GM20000 (cell line): ENCODE measurements at regions not wholly inside any gene's neighbourhood (a gene's known extent, or its start where the extent isn't known, plus 50 kb on each side); places are given as distances from the start of the nearest gene placed in this dataset.
"Not testable (repeated sequence)": the region's sequence is repeated elsewhere in the genome, so short reads cannot be mapped to it uniquely, and the experiment has no call there.

Experiments
- DNase-seq: peaks from one replicate; pipeline ENCODE4 v3.0.0; 2012; ENCODE audit warnings: low spot score
- CTCF ChIP-seq: IDR thresholded peaks from 2 replicates; pipeline ENCODE4 v1.5.1; 2012; ENCODE audit warnings: mild to moderate bottlenecking, control low read depth; ENCODE audit errors: extremely low read depth, missing control alignments

GRCh38 chr2:180246268-180246667, 239.2 kb upstream of the CWC22 start:
- no peak for DNase-seq
- no peak for TF ChIP-seq CTCF

DNA sequence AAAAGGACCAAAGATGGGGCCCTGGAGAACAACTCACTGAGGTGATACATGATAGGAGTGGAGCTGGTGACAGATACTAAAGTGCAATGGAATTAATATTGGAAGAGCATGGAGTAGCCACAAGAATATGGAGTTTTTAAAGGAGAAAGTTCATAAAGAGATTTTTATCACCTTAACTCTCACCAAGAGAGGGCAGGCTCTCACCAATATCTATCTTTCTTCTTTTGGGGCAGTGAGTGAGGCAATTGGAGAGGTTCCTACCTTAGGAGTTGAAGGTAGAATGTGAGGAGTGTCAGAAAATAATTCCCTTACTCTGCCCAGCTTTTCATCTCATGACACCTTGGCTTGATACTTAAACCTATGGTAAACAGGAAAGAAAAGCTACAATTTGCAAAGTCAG, 233.7 kb upstream of the CWC22 start:
- no peak for DNase-seq

DNA sequence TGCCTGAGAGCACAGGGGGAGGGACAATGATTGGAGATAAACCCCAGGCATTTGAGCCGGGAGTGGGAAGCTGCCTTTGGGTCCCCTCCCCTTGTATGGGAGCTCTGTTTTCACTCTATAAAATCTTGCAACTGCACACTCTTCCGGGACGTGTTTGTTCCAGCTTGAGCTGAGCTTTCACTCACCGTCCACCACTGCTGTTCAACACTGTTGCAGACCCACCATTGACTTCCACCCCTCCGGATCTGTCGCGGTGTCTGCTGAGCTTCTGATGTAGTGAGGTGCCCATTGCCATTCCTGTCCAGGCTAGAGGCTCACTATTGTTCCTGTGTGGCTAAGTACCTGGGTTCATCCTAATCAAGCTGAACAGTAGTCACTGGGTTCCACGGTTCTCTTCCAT, 231.6 kb upstream of the CWC22 start:
- DNase-seq = no peak
- TF ChIP-seq CTCF = no peak

More for the DNA sequence above, 233.7 kb upstream of the CWC22 start:
- TF ChIP-seq CTCF = no peak

GRCh38 chr2:180236061-180236460, 229.0 kb upstream of the CWC22 start:
- DNase-seq = not testable (repeated sequence)

GRCh38 chr2:180235506-180235905, 228.4 kb upstream of the CWC22 start:
- DNase-seq = not testable (repeated sequence)

GRCh38 chr2:180234991-180235390, 227.9 kb upstream of the CWC22 start:
- DNase-seq = not testable (repeated sequence)

DNA sequence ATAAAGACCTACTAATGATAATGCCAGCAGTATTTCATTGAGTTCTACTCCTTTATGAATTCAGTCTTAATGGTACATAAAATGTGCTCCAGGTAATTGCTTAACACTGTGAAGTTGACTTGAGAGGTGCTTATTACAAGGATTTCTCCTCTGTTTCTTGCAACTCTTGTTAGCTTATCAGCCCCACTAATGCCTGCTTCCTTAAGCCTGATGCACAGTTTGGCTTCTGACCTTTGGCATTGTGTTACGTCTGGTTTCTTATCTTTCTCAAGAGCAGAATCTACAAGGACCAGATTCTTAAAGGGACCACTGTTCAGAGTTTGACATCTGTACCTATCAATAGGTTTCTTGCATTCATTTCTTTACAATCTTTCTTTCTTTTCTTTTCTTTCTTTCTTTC, 223.9 kb upstream of the CWC22 start:
- no peak for TF ChIP-seq CTCF
- DNase-seq = no peak

DNA sequence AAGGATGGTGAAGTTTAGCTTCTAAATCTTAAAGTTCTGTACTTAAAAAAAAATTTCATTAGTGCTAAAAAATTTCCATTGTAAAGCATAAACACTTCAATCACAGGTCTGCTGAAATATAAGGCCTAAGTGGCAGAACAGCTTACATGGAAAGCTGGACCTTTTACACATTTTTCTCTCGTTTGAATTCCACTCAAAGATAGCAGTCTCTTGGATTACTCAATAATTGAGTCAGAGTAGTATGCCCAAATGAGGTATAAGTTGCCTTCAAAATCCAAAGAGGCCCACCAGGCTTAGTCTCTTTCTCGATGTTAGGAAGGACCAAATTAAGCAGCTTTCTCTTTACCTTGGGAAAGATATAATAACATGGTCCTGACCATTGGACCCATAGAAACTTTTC, 220.4 kb upstream of the CWC22 start:
- TF ChIP-seq CTCF = no peak
- DNase-seq = no peak

DNA sequence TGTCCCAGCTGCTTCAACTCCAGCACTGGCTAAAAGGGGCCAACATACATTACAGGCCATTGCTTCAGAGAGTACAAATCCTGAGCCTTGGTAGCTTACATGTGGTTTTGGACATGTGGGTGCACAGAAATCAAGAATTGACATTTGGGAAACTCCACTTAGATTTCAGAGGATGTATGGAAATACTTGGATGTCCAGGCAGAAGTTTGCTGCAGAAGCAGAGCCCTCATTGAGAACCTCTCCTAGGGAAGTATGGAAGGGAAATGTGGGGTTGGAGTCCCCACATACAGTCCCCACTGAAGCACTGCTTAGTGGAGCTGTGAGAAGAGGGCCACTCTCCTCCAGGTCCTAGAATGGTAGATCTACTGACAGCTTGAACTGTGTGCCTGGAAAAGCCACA, 218.0 kb upstream of the CWC22 start:
- DNase-seq = no peak
- TF ChIP-seq CTCF = no peak
